Peyer's patch (tissue), 4 donors: ENCODE measurements at regions not wholly inside any gene's neighbourhood (a gene's known extent, or its start where the extent isn't known, plus 50 kb on each side); places are given as distances from the start of the nearest gene placed in this dataset.

Source experiments
- DNase-seq, 3 donors: peaks; one replicate each; pipeline ENCODE4 v3.0.0-alpha.2; 2017 to 2019
- H3K27ac ChIP-seq, 4 donors: fragments of 200-600 bp; sonication (generic); one replicate each; pipeline ENCODE4 v1.5.1; 2016 to 2019
- H3K27me3 ChIP-seq, 2 donors: fragments of 200-600 bp; sonication (generic); one replicate each; pipeline ENCODE4 v1.5.1; 2019
- H3K36me3 ChIP-seq, 3 donors: fragments of 200-600 bp; sonication (generic); one replicate each; pipeline ENCODE4 v1.5.1; 2016 to 2019
- H3K4me1 ChIP-seq, 4 donors: fragments of 200-600 bp; sonication (generic); one replicate each; pipeline ENCODE4 v1.5.1; 2016 to 2019
- H3K4me3 ChIP-seq, 4 donors: fragments of 200-600 bp; sonication (generic); 1 replicate in 3 of 4; 2 replicates in 1 of 4; pipeline ENCODE4 v1.5.1; 2016 to 2019; ENCODE audit warnings: mild to moderate bottlenecking in 1 of 4
- H3K9me3 ChIP-seq, 4 donors: fragments of 200-600 bp; sonication (generic); one replicate each; pipeline ENCODE4 v1.5.1; 2016 to 2019; ENCODE audit warnings: mild to moderate bottlenecking in 1 of 4
- POLR2A ChIP-seq, 2 donors: fragments of 450-650 bp; IDR thresholded peaks; one replicate each; pipeline ENCODE4 v1.5.1; 2017; ENCODE audit warnings: antibody characterized with exemption in 2 of 2, mild to moderate bottlenecking in 2 of 2, moderate library complexity in 2 of 2
- TF ChIP-seq, protein P1 (sequence below), 6 experiments: fragments of 450-650 bp in 4 of 6; fragments of 200-600 bp in 2 of 6; sonication (generic) in 1 of 6; IDR thresholded peaks; one replicate each; pipeline ENCODE4 v1.5.1; 2017 to 2019; ENCODE audit warnings: antibody characterized with exemption in 6 of 6, mild to moderate bottlenecking in 3 of 6, moderate library complexity in 1 of 6

DNA sequence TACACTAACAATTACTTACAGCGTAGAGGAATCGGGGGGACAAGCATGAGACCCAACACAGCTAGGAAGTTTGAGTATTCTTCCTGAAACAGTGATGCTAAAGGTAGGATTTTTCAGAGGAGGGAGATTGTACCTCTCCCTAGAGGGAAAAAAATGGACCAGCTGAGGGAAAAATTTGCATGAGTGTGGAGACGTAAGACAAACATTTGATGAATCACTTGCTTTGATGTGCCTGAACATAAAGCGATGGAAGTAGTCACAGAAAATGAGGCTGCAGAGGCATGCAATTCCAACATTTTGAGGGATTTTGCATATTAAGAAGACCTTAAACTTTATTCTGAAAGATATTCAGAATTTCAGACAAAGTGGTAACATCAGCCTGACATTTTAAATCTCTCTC, 102.2 kb downstream of the COL6A6 start:
- TF ChIP-seq, protein P1, sequence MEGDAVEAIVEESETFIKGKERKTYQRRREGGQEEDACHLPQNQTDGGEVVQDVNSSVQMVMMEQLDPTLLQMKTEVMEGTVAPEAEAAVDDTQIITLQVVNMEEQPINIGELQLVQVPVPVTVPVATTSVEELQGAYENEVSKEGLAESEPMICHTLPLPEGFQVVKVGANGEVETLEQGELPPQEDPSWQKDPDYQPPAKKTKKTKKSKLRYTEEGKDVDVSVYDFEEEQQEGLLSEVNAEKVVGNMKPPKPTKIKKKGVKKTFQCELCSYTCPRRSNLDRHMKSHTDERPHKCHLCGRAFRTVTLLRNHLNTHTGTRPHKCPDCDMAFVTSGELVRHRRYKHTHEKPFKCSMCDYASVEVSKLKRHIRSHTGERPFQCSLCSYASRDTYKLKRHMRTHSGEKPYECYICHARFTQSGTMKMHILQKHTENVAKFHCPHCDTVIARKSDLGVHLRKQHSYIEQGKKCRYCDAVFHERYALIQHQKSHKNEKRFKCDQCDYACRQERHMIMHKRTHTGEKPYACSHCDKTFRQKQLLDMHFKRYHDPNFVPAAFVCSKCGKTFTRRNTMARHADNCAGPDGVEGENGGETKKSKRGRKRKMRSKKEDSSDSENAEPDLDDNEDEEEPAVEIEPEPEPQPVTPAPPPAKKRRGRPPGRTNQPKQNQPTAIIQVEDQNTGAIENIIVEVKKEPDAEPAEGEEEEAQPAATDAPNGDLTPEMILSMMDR (IDR thresholded peaks at IDR 0.05), result no peak
- no peak for TF ChIP-seq POLR2A (IDR thresholded peaks at IDR 0.05)
- no peaks in the 10 kb centered on the region for H3K27me3 ChIP-seq

DNA sequence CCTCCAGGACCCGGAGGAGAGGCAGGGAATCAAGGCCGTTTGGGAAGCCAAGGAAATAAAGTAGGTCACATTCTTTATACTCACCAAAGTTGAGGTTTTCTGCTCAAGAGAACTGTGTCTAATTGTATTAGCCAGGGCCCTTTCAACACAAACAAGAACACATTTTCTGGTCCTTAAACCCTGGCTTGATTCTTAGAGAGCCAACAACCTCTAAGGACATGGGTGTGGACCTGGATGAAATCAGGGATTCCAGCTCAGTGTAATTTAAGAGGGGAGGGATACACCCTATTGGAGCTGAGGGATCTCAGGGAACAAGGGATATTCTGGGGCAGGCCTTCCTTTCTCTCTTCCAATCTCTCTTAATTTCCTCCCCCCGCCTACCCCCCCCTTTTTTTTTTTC, 104.8 kb downstream of the COL6A6 start:
- H3K27me3 ChIP-seq, result no peaks in the 10 kb centered on the region

More for the DNA sequence above, 102.2 kb downstream of the COL6A6 start:
- H3K9me3 ChIP-seq, result no peaks in the 10 kb centered on the region
- no peak overlapping the region for H3K4me3 ChIP-seq
- no peaks in the 10 kb centered on the region for H3K4me1 ChIP-seq
- H3K27ac ChIP-seq, result no peak overlapping the region
- DNase-seq, result no peak
- no peaks in the 10 kb centered on the region for H3K36me3 ChIP-seq

DNA sequence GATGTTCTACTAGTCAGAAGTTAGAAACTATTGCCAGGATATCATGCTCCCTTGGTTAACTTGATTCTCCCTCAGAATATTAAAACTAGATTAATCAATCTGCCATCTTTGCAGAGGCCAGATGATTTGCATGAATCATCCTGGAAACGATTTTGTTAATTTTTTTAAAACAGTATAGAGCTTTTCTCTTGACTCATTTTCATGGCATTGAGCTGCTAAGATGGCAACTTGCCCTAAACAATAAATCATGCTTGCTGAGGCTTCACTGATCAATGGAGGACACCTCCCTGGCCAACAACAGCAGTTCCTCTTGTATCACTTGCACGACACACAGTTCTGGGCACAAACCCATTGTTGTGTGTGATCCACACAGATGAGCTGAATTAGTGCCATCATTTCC, 109.1 kb downstream of the COL6A6 start:
- Histone ChIP-seq H3K27ac (no peak overlapping the region), H3K36me3 (no peaks in the 10 kb centered on the region), H3K9me3 (no peaks in the 10 kb centered on the region), H3K4me1 (no peaks in the 10 kb centered on the region), H3K4me3 (no peak overlapping the region), H3K27me3 (no peaks in the 10 kb centered on the region)
- no peak for DNase-seq
- TF ChIP-seq, protein P1 (IDR thresholded peaks at IDR 0.05), result no peak
- TF ChIP-seq POLR2A (IDR thresholded peaks at IDR 0.05), result no peak

More for the DNA sequence above, 104.8 kb downstream of the COL6A6 start:
- H3K4me3 ChIP-seq, result no peak overlapping the region
- H3K36me3 ChIP-seq, result no peaks in the 10 kb centered on the region
- no peak overlapping the region for H3K27ac ChIP-seq
- TF ChIP-seq POLR2A (IDR thresholded peaks at IDR 0.05), result no peak
- TF ChIP-seq, protein P1 (IDR thresholded peaks at IDR 0.05), result no peak
- H3K9me3 ChIP-seq, result no peaks in the 10 kb centered on the region
- no peak for DNase-seq
- no peaks in the 10 kb centered on the region for H3K4me1 ChIP-seq

DNA sequence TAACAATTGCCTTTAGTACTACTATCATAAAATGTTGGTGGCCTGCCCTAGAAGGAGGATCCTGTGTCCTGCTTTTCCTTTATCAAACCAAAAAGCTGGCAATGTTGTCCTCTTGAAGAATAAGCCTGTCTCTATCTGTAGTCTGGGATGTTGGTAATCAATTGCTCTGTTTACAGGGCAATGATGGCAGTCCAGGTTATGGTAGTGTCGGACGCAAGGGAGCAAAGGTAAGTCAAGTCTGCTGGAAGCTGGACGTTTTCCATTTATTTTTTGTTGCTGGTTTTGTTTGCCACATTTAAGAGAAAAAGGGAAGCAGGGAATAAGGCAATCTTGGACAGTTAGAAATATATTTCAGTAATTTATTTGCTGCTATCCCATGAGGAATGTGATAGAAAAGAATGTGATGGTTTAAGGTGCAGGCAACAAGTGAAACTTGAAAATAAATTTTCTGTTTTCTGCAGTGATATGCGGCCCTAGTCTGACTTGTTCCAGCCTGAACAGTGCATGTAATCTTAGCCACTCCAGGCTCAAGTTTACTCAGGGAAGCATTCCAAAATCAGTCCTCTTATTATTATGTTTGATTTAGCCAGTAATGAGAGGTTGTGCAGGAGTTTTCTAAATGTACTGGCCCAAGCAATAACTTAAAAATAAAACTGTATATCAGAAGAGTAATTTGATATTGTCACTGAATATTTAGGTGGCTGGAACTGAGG, 110.3 kb downstream of the COL6A6 start:
- Histone ChIP-seq H3K36me3 (no peaks in the 10 kb centered on the region), H3K9me3 (no peaks in the 10 kb centered on the region), H3K27ac (no peak overlapping the region), H3K27me3 (no peaks in the 10 kb centered on the region), H3K4me1 (no peaks in the 10 kb centered on the region), H3K4me3 (no peak overlapping the region)
- no peak for DNase-seq
- TF ChIP-seq, protein P1 (IDR thresholded peaks at IDR 0.05), result no peak
- no peak for TF ChIP-seq POLR2A (IDR thresholded peaks at IDR 0.05)

DNA sequence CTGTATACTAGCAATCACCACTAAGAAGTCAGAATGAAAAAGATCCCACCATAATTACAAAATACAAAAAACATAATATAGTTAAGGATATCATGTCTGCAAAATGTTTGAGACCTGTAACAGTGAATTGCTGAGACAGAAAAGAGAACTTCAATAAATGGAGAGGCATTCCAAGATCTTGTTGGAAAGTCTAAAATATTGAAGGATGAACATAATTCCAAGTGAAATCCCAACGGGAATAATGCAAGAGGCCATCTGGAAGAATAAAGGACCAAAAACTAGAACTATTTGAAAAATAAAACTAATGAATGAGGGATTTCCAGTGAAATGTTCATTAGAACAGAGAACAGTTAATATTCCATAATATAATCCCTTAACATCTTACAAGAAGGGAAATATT, 110.9 kb downstream of the COL6A6 start:
- Histone ChIP-seq H3K36me3 (no peaks in the 10 kb centered on the region), H3K9me3 (no peaks in the 10 kb centered on the region), H3K4me1 (no peaks in the 10 kb centered on the region), H3K4me3 (no peak overlapping the region), H3K27ac (no peak overlapping the region), H3K27me3 (no peaks in the 10 kb centered on the region)
- DNase-seq, result no peak
- TF ChIP-seq POLR2A (IDR thresholded peaks at IDR 0.05), result no peak
- TF ChIP-seq, protein P1 (IDR thresholded peaks at IDR 0.05), result no peak
